Caco-2 (cell line): ENCODE measurements at regions not wholly inside any gene's neighbourhood (a gene's known extent, or its start where the extent isn't known, plus 50 kb on each side); places are given as distances from the start of the nearest gene placed in this dataset.

Source experiments
- BruUV-seq: library from RNA; stranded (reverse); fragments of 400-500 nt; replicated peaks from 2 replicates; lab custom pipeline; 2021; lab: Mats Ljungman, UMichigan
- CTCF ChIA-PET: fragments of 300-600 bp; sonication (Branson Sonifier 250); formaldehyde crosslinking; loops from one replicate; lab custom pipeline; 2022; ENCODE audit warnings: antibody characterized with exemption; lab: Charles Lee
- POLR2A ChIA-PET: fragments of 300-600 bp; sonication (Branson Sonifier 250); formaldehyde crosslinking; loops from one replicate; lab custom pipeline; 2022; ENCODE audit warnings: antibody characterized with exemption; lab: Charles Lee
- DNase-seq, 2 experiments: peaks; one replicate each; pipeline versions ENCODE4 v3.0.0 to v3.0.0-alpha.2; 2020 to 2022
- H3K27me3 ChIP-seq: replicated peaks from 2 replicates; pipeline ENCODE4 v1.6.0; 2011; ENCODE audit warnings: low read length; ENCODE audit not compliant: control insufficient read depth, insufficient read depth
- H3K36me3 ChIP-seq: 2 replicates; pipeline ENCODE4 v1.5.1; 2011; ENCODE audit warnings: low read length; ENCODE audit not compliant: control insufficient read depth, insufficient read depth
- H3K4me1 ChIP-seq: fragments of 250-450 bp; sonication (Bioruptor Pico); 2 replicates; pipeline ENCODE4 v1.5.1; 2020; ENCODE audit warnings: mild to moderate bottlenecking
- H3K4me3 ChIP-seq: 2 replicates; pipeline ENCODE4 v1.5.1; 2011; ENCODE audit warnings: low read depth, mild to moderate bottlenecking, control low read depth, low read length
- H3K9me3 ChIP-seq: fragments of 250-450 bp; sonication (Bioruptor Pico); 2 replicates; pipeline ENCODE4 v1.5.1; 2020; ENCODE audit warnings: mild to moderate bottlenecking, moderate library complexity
- H3K27ac Mint-ChIP-seq: one replicate; pipeline ENCODE4 v1.8.0; 2022; ENCODE audit warnings: mixed read lengths; ENCODE audit not compliant: unreplicated experiment
- H3K27me3 Mint-ChIP-seq: one replicate; pipeline ENCODE4 v1.8.0; 2022; ENCODE audit warnings: mixed read lengths; ENCODE audit not compliant: insufficient read depth, unreplicated experiment
- H3K36me3 Mint-ChIP-seq: one replicate; pipeline ENCODE4 v1.8.0; 2022; ENCODE audit warnings: mild to moderate bottlenecking, mixed read lengths; ENCODE audit not compliant: insufficient read depth, unreplicated experiment
- H3K4me1 Mint-ChIP-seq: one replicate; pipeline ENCODE4 v1.8.0; 2022; ENCODE audit warnings: low read depth, mixed read lengths; ENCODE audit not compliant: unreplicated experiment
- H3K4me3 Mint-ChIP-seq: one replicate; pipeline ENCODE4 v1.8.0; 2022; ENCODE audit warnings: mild to moderate bottlenecking, moderate library complexity, mixed read lengths; ENCODE audit not compliant: unreplicated experiment
- H3K9me3 Mint-ChIP-seq: one replicate; pipeline ENCODE4 v1.8.0; 2022; ENCODE audit warnings: mixed read lengths; ENCODE audit not compliant: unreplicated experiment
- CTCF ChIP-seq, 2 experiments: fragments of 200-600 bp in 1 of 2; IDR thresholded peaks; 1 replicate in 1 of 2; 2 replicates in 1 of 2; pipeline versions ENCODE4 v1.5.1 to v1.8.0; 2011 to 2022; ENCODE audit warnings: antibody characterized with exemption in 1 of 2, control low read depth in 1 of 2, inconsistent platforms in 1 of 2, low read depth in 1 of 2, low read length in 1 of 2, mild to moderate bottlenecking in 1 of 2, moderate library complexity in 1 of 2; ENCODE audit not compliant: insufficient read depth in 1 of 2, severe bottlenecking in 1 of 2, unreplicated experiment in 1 of 2
- intact Hi-C: fragments of 100-400 bp; cut with micrococcal nuclease; formaldehyde crosslinking; loops from one replicate; pipeline ENCODE4 v1.10.0; 2022; ENCODE audit not compliant: unreplicated experiment

GRCh38 chr3:191139736-191140135 is 59.3 kb upstream of the OSTN start:
- H3K4me1 ChIP-seq = no peaks in the 10 kb centered on the region
- CTCF ChIA-PET = no interaction called here
- no peaks in the 10 kb centered on the region for H3K36me3 ChIP-seq
- H3K4me3 ChIP-seq = no peak overlapping the region
- Mint-ChIP-seq H3K27ac (no peak overlapping the region), H3K36me3 (no peaks in the 10 kb centered on the region), H3K9me3 (no peaks in the 10 kb centered on the region), H3K4me1 (no peaks in the 10 kb centered on the region), H3K27me3 (no peaks in the 10 kb centered on the region), H3K4me3 (no peak overlapping the region)
- BruUV-seq = no TSS peak
- no peaks in the 10 kb centered on the region for H3K27me3 ChIP-seq
- TF ChIP-seq CTCF (IDR thresholded peaks at IDR 0.05; ENCODE audit: insufficient read depth in 1 of 2, low read depth in 1 of 2, low read length in 1 of 2, severe bottlenecking in 1 of 2, unreplicated experiment in 1 of 2) = no peak
- POLR2A ChIA-PET = no interaction called here
- H3K9me3 ChIP-seq = no peaks in the 10 kb centered on the region
- no peak for DNase-seq
- intact Hi-C loops = no loop called here

GRCh38 chr3:191138937-191139336 is 60.1 kb upstream of the OSTN start:
- Mint-ChIP-seq H3K4me1 (no peaks in the 10 kb centered on the region), H3K9me3 (no peaks in the 10 kb centered on the region), H3K27me3 (no peaks in the 10 kb centered on the region), H3K27ac (no peak overlapping the region), H3K36me3 (no peaks in the 10 kb centered on the region), H3K4me3 (no peak overlapping the region)
- intact Hi-C loops = no loop called here
- Histone ChIP-seq H3K36me3 (no peaks in the 10 kb centered on the region), H3K4me3 (no peak overlapping the region), H3K4me1 (no peaks in the 10 kb centered on the region), H3K27me3 (no peaks in the 10 kb centered on the region), H3K9me3 (no peaks in the 10 kb centered on the region)
- ChIA-PET CTCF (no interaction called here), POLR2A (no interaction called here)
- TF ChIP-seq CTCF (IDR thresholded peaks at IDR 0.05; ENCODE audit: insufficient read depth in 1 of 2, low read depth in 1 of 2, low read length in 1 of 2, severe bottlenecking in 1 of 2, unreplicated experiment in 1 of 2) = no peak
- no peak for DNase-seq
- BruUV-seq = no TSS peak

- no peak for DNase-seq
- H3K27ac Mint-ChIP-seq = no peak overlapping the region
- H3K4me3 Mint-ChIP-seq = no peak overlapping the region
- no TSS peak for BruUV-seq
- ChIA-PET CTCF (no interaction called here), POLR2A (no interaction called here)
- H3K4me1 Mint-ChIP-seq = no peaks in the 10 kb centered on the region
- no peaks in the 10 kb centered on the region for H3K9me3 Mint-ChIP-seq
- TF ChIP-seq CTCF (IDR thresholded peaks at IDR 0.05; ENCODE audit: insufficient read depth in 1 of 2, low read depth in 1 of 2, low read length in 1 of 2, severe bottlenecking in 1 of 2, unreplicated experiment in 1 of 2) = no peak
- Histone ChIP-seq H3K27me3 (no peaks in the 10 kb centered on the region), H3K9me3 (no peaks in the 10 kb centered on the region), H3K36me3 (no peaks in the 10 kb centered on the region), H3K4me3 (no peak overlapping the region), H3K4me1 (no peaks in the 10 kb centered on the region)
- no peaks in the 10 kb centered on the region for H3K27me3 Mint-ChIP-seq
- H3K36me3 Mint-ChIP-seq = no peaks in the 10 kb centered on the region
- intact Hi-C loops = no loop called here
Observed at GRCh38 chr3:191137708-191138107, 61.3 kb upstream of the OSTN start.
